IMR-90 (cell line): ENCODE measurements at regions not wholly inside any gene's neighbourhood (a gene's known extent, or its start where the extent isn't known, plus 50 kb on each side); places are given as distances from the start of the nearest gene placed in this dataset.

Experiments used
- ATAC-seq: fragments of 200-7000 bp; cut with Tn5 transposase; 2 replicates; pipeline ENCODE4 v1.9.1; 2020; ENCODE audit warnings: low read depth, mild to moderate bottlenecking, moderate library complexity
- BruUV-seq: library from RNA; stranded (reverse); fragments of 400-500 nt; replicated peaks from 2 replicates; lab custom pipeline; 2021; lab: Mats Ljungman, UMichigan
- CTCF ChIA-PET: fragments of 300-600 bp; formaldehyde crosslinking; extraction: SDS; loops from one replicate; lab custom pipeline; 2021; ENCODE audit warnings: antibody characterized with exemption; lab: Yijun Ruan, JAX
- POLR2A ChIA-PET: fragments of 300-600 bp; sonication (Branson Sonifier 250); formaldehyde crosslinking; loops from one replicate; lab custom pipeline; 2022; ENCODE audit warnings: antibody characterized with exemption; ENCODE audit not compliant: unreplicated experiment; lab: Charles Lee
- DNase-seq: peaks from one replicate; pipeline ENCODE4 v3.0.0; 2013
- H2AFZ ChIP-seq: replicated peaks from 2 replicates; pipeline ENCODE3; 2013; ENCODE audit warnings: low read length, mild to moderate bottlenecking; ENCODE audit not compliant: poor library complexity
- H2AK5ac ChIP-seq: 2 replicates; pipeline ENCODE4 v1.6.1; 2013; ENCODE audit warnings: low read depth, low read length, inconsistent platforms
- H2AK9ac ChIP-seq: replicated peaks from 2 replicates; pipeline ENCODE3; 2013; ENCODE audit warnings: mild to moderate bottlenecking, low read depth, low read length, moderate library complexity; ENCODE audit not compliant: poor library complexity
- H2BK120ac ChIP-seq: 2 replicates; pipeline ENCODE4 v1.6.1; 2013; ENCODE audit warnings: low read depth, low read length, inconsistent platforms
- H2BK15ac ChIP-seq: 3 replicates; pipeline ENCODE4 v1.6.1; 2013; ENCODE audit warnings: low read depth, low read length, inconsistent platforms
- H2BK20ac ChIP-seq: 2 replicates; pipeline ENCODE4 v1.6.1; 2013; ENCODE audit warnings: low read depth, mild to moderate bottlenecking, inconsistent platforms, low read length, moderate library complexity
- H2BK5ac ChIP-seq: 2 replicates; pipeline ENCODE4 v1.6.1; 2013; ENCODE audit warnings: mild to moderate bottlenecking, low read depth, low read length, inconsistent platforms; ENCODE audit not compliant: poor library complexity, severe bottlenecking
- H3K14ac ChIP-seq: replicated peaks from 2 replicates; pipeline ENCODE4 v1.6.1; 2013; ENCODE audit warnings: low read depth, low read length, inconsistent platforms
- H3K18ac ChIP-seq: 2 replicates; pipeline ENCODE4 v1.6.1; 2013; ENCODE audit warnings: low read depth, low read length, control low read depth
- H3K23ac ChIP-seq: 2 replicates; pipeline ENCODE4 v1.6.1; 2013; ENCODE audit warnings: low read depth, low read length, inconsistent platforms
- H3K27ac ChIP-seq: 2 replicates; pipeline ENCODE4 v1.5.1; 2013; ENCODE audit warnings: mild to moderate bottlenecking, control low read depth, low read length; ENCODE audit not compliant: insufficient read depth
- H3K27me3 ChIP-seq: 2 replicates; pipeline ENCODE4 v1.6.1; 2013; ENCODE audit warnings: low read length; ENCODE audit not compliant: control insufficient read depth, insufficient read depth
- H3K36me3 ChIP-seq: 2 replicates; pipeline ENCODE4 v1.6.1; 2013; ENCODE audit warnings: low read length, mixed read lengths; ENCODE audit not compliant: control insufficient read depth, insufficient read depth
- H3K4ac ChIP-seq: 2 replicates; pipeline ENCODE4 v1.6.1; 2013; ENCODE audit warnings: low read depth, low read length, inconsistent platforms
- H3K4me1 ChIP-seq: 2 replicates; pipeline ENCODE4 v1.6.1; 2013; ENCODE audit warnings: low read length, mixed read lengths; ENCODE audit not compliant: control insufficient read depth, insufficient read depth
- H3K4me2 ChIP-seq: 2 replicates; pipeline ENCODE4 v1.6.1; 2013; ENCODE audit warnings: low read depth, mild to moderate bottlenecking, control low read depth, low read length, moderate library complexity
- H3K4me3 ChIP-seq: 2 replicates; pipeline ENCODE4 v1.5.1; 2013; ENCODE audit warnings: low read depth, mild to moderate bottlenecking, control low read depth, low read length, moderate library complexity; ENCODE audit not compliant: insufficient read depth
- H3K56ac ChIP-seq: 2 replicates; pipeline ENCODE4 v1.6.1; 2013; ENCODE audit warnings: low read length, inconsistent platforms; ENCODE audit not compliant: insufficient read depth; ENCODE audit errors: extremely low read depth
- H3K79me1 ChIP-seq, 2 experiments: 2 replicates each; pipeline ENCODE4 v1.6.1; 2013; ENCODE audit warnings: low read length in 2 of 2, inconsistent platforms in 1 of 2, low read depth in 1 of 2
- H3K9ac ChIP-seq: 2 replicates; pipeline ENCODE4 v1.6.1; 2013; ENCODE audit warnings: low read depth, low read length, control low read depth
- H3K9me1 ChIP-seq: 2 replicates; pipeline ENCODE4 v1.6.1; 2013; ENCODE audit warnings: low read length, inconsistent platforms; ENCODE audit not compliant: insufficient read depth
- H3K9me3 ChIP-seq: 2 replicates; pipeline ENCODE4 v1.6.1; 2013; ENCODE audit warnings: low read length; ENCODE audit not compliant: control insufficient read depth, insufficient read depth
- H4K20me1 ChIP-seq: 2 replicates; pipeline ENCODE4 v1.6.1; 2013; ENCODE audit warnings: low read length, inconsistent platforms; ENCODE audit not compliant: insufficient read depth
- H4K5ac ChIP-seq: 2 replicates; pipeline ENCODE4 v1.6.1; 2013; ENCODE audit warnings: mild to moderate bottlenecking, low read depth, low read length, control low read depth
- H4K8ac ChIP-seq, 2 experiments: 2 replicates each; pipeline ENCODE4 v1.6.1; 2013; ENCODE audit warnings: low read depth in 2 of 2, low read length in 2 of 2, control low read depth in 1 of 2, inconsistent platforms in 1 of 2
- H4K91ac ChIP-seq: 2 replicates; pipeline ENCODE4 v1.6.1; 2013; ENCODE audit warnings: low read depth, low read length, inconsistent platforms; ENCODE audit not compliant: insufficient read depth
- CEBPB ChIP-seq: IDR thresholded peaks from 2 replicates; pipeline ENCODE4 v1.6.1; 2012; ENCODE audit warnings: low read depth, low read length, improper control_type of control experiment
- CHD1 ChIP-seq: IDR thresholded peaks from 2 replicates; pipeline ENCODE4 v1.6.1; 2012; ENCODE audit warnings: low read depth, low read length, improper control_type of control experiment
- CTCF ChIP-seq: conservative IDR thresholded peaks from 2 replicates; pipeline ENCODE4 v1.5.1; 2012; ENCODE audit warnings: mild to moderate bottlenecking, low read depth, low read length, improper control_type of control experiment
- ELK1 ChIP-seq: fragments of 150-350 bp; IDR thresholded peaks from 2 replicates; pipeline ENCODE4 v1.6.1; 2016; ENCODE audit warnings: low read depth, mild to moderate bottlenecking, low read length, moderate library complexity, borderline replicate concordance
- FOS ChIP-seq: fragments of 150-350 bp; IDR thresholded peaks from 2 replicates; pipeline ENCODE4 v1.6.1; 2016; ENCODE audit warnings: low read depth, low read length
- MAFK ChIP-seq: IDR thresholded peaks from 2 replicates; pipeline ENCODE4 v1.6.1; 2012; ENCODE audit warnings: low read depth, low read length, improper control_type of control experiment
- MAZ ChIP-seq: IDR thresholded peaks from 2 replicates; pipeline ENCODE4 v1.6.1; 2012; ENCODE audit warnings: low read depth, mild to moderate bottlenecking, low read length, improper control_type of control experiment, moderate library complexity, borderline replicate concordance
- MXI1 ChIP-seq: IDR thresholded peaks from 2 replicates; pipeline ENCODE4 v1.6.1; 2012; ENCODE audit warnings: low read depth, mild to moderate bottlenecking, low read length, moderate library complexity, borderline replicate concordance
- NFE2L2 ChIP-seq: fragments of 150-350 bp; IDR thresholded peaks from 2 replicates; pipeline ENCODE4 v1.6.1; 2016; ENCODE audit warnings: low read depth, mild to moderate bottlenecking, low read length
- POLR2A ChIP-seq: IDR thresholded peaks from 2 replicates; pipeline ENCODE4 v1.6.1; 2012; ENCODE audit warnings: mild to moderate bottlenecking, low read depth, low read length
- RCOR1 ChIP-seq: IDR thresholded peaks from 2 replicates; pipeline ENCODE4 v1.6.1; 2012; ENCODE audit warnings: mild to moderate bottlenecking, low read length, improper control_type of control experiment; ENCODE audit not compliant: insufficient replicate concordance
- RFX5 ChIP-seq: IDR thresholded peaks from 2 replicates; pipeline ENCODE4 v1.8.0; 2012; ENCODE audit warnings: low read depth, mild to moderate bottlenecking, low read length, moderate library complexity
- SMC3 ChIP-seq: fragments of 150-350 bp; IDR thresholded peaks from 2 replicates; pipeline ENCODE4 v1.6.1; 2016; ENCODE audit warnings: low read depth, mild to moderate bottlenecking, antibody characterized with exemption, low read length, moderate library complexity
- USF2 ChIP-seq: fragments of 150-350 bp; IDR thresholded peaks from 2 replicates; pipeline ENCODE4 v1.6.1; 2017; ENCODE audit warnings: mild to moderate bottlenecking, antibody characterized with exemption, low read length, low read depth
- WGBS, 2 experiments: methylation state at CpG; one replicate each; pipeline versions ENCODE4 v1.1.5 to v1.1.7; 2013; ENCODE audit warnings: missing lambda C conversion rate in 2 of 2; ENCODE audit not compliant: insufficient read length in 1 of 2; ENCODE audit errors: extremely low coverage in 2 of 2; 5-methylcytosine and 5-hydroxymethylcytosine counted together
- dilution Hi-C: fragments of 300-500 bp; cut with HindIII; formaldehyde crosslinking; loops from one replicate; pipeline ENCODE4 v1.14.3; 2018; ENCODE audit warnings: low sequenced_read_pairs; ENCODE audit not compliant: unreplicated experiment
- in situ Hi-C: fragments of 300-500 bp; cut with MboI; formaldehyde crosslinking; loops from 3 replicates; pipeline ENCODE4 v1.14.3; 2019; ENCODE audit warnings: low sequenced_read_pairs, inconsistent platforms, mixed read lengths
- intact Hi-C: fragments of 100-400 bp; cut with micrococcal nuclease; formaldehyde crosslinking; loops from 2 replicates; pipeline ENCODE4 v1.10.0; 2022

GRCh38 chr1:236341298-236341697 lies 52.8 kb upstream of the EDARADD start:
- Histone ChIP-seq H3K56ac (no peak overlapping the region), H4K5ac (no peak overlapping the region), H4K20me1 (no peaks in the 10 kb centered on the region), H3K4ac (no peak overlapping the region), H3K23ac (no peak overlapping the region), H3K14ac (no peak overlapping the region), H3K27ac (no peak overlapping the region), H2BK120ac (no peak overlapping the region), H3K9me3 (no peaks in the 10 kb centered on the region; the same call in 1 of the 2 replicates), H3K79me1 (no peaks in the 10 kb centered on the region), H3K18ac (no peak overlapping the region), H2BK15ac (no peak overlapping the region), H3K4me1 (no peaks in the 10 kb centered on the region), H3K9ac (no peak overlapping the region), H2BK5ac (no peak overlapping the region), H2AFZ (no peak overlapping the region), H3K4me3 (no peak overlapping the region), H2BK20ac (no peak overlapping the region), H2AK5ac (no peak overlapping the region), H4K8ac (no peak overlapping the region), H3K9me1 (no peaks in the 10 kb centered on the region), H4K91ac (no peak overlapping the region), H3K36me3 (no peaks in the 10 kb centered on the region), H3K4me2 (no peak overlapping the region), H2AK9ac (no peak overlapping the region), H3K27me3 (no peaks in the 10 kb centered on the region)
- no peak for ATAC-seq
- CTCF ChIA-PET: interaction anchor here (0.6 kb wide), 1 partner anchor 111 kb away, joined by 3 read pairs; no protein-coding TSS in a partner anchor
- in situ Hi-C loops: no loop called here
- no TSS peak for BruUV-seq
- DNase-seq: no peak
- WGBS, 2 experiments: 60% methylated on average over 1 of the region's 4 CpGs; no CpG with 5 or more reads in 1 of the 2 experiments
- no peak for TF ChIP-seq SMC3
- TF ChIP-seq ELK1: no peak
- no peak for TF ChIP-seq RCOR1
- TF ChIP-seq CTCF: no peak
- no peak for TF ChIP-seq RFX5
- no peak for TF ChIP-seq FOS
- no peak for TF ChIP-seq CHD1
- no peak for TF ChIP-seq MXI1
- no peak for TF ChIP-seq CEBPB
- TF ChIP-seq POLR2A: no peak
- TF ChIP-seq MAFK: no peak
- TF ChIP-seq MAZ: no peak
- no peak for TF ChIP-seq NFE2L2
- TF ChIP-seq USF2: no peak
- dilution Hi-C loops: no loop called here
- intact Hi-C loops: loop anchor here (10.0 kb wide), 1 partner anchor 226 kb away; no protein-coding TSS in a partner anchor
- POLR2A ChIA-PET: no interaction called here
